Retinal pigment epithelial cell (primary cell): ENCODE measurements at regions not wholly inside any gene's neighbourhood (a gene's known extent, or its start where the extent isn't known, plus 50 kb on each side); places are given as distances from the start of the nearest gene placed in this dataset.

Experiments
- DNase-seq: peaks from one replicate; pipeline ENCODE4 v3.0.0-alpha.2; 2010; ENCODE audit warnings: low read depth
- H3K4me3 ChIP-seq: 2 replicates; pipeline ENCODE4 v1.5.1; 2011; ENCODE audit warnings: mild to moderate bottlenecking, low read length, control low read depth, moderate library complexity
- CTCF ChIP-seq: conservative IDR thresholded peaks from 2 replicates; pipeline ENCODE4 v1.5.1; 2011; ENCODE audit warnings: low read depth, low read length, control low read depth, inconsistent platforms

GRCh38 chr5:154609251-154609650, 131.2 kb upstream of the HAND1 start:
- no peak for DNase-seq
- no peak for TF ChIP-seq CTCF
- no peak overlapping the region for H3K4me3 ChIP-seq

GRCh38 chr5:154608531-154609011, 130.5 kb upstream of the HAND1 start:
- H3K4me3 ChIP-seq, result no peak overlapping the region
- no peak for DNase-seq
- TF ChIP-seq CTCF, result no peak

GRCh38 chr5:154607746-154608145, 129.7 kb upstream of the HAND1 start:
- H3K4me3 ChIP-seq, result no peak overlapping the region
- no peak for TF ChIP-seq CTCF
- DNase-seq, result no peak

GRCh38 chr5:154606246-154606645, 128.2 kb upstream of the HAND1 start:
- H3K4me3 ChIP-seq, result no peak overlapping the region
- TF ChIP-seq CTCF, result no peak
- no peak for DNase-seq

GRCh38 chr5:154603953-154604679, 126.1 kb upstream of the HAND1 start:
- TF ChIP-seq CTCF, result no peak
- H3K4me3 ChIP-seq, result no peak overlapping the region
- no peak for DNase-seq

- H3K4me3 ChIP-seq, result no peak overlapping the region
- DNase-seq, result no peak
- no peak for TF ChIP-seq CTCF
Observed at GRCh38 chr5:154603485-154603884, 125.5 kb upstream of the HAND1 start.

- TF ChIP-seq CTCF, result no peak
- no peak overlapping the region for H3K4me3 ChIP-seq
- DNase-seq, result no peak
Observed at GRCh38 chr5:154603011-154603410, 125.0 kb upstream of the HAND1 start.
